ENCODE measurements at regions not wholly inside any gene's neighbourhood (a gene's known extent, or its start where the extent isn't known, plus 50 kb on each side); places are given as distances from the start of the nearest gene placed in this dataset.
"Not testable (repeated sequence)": the region's sequence is repeated elsewhere in the genome, so short reads cannot be mapped to it uniquely, and the experiment has no call there.

DNA sequence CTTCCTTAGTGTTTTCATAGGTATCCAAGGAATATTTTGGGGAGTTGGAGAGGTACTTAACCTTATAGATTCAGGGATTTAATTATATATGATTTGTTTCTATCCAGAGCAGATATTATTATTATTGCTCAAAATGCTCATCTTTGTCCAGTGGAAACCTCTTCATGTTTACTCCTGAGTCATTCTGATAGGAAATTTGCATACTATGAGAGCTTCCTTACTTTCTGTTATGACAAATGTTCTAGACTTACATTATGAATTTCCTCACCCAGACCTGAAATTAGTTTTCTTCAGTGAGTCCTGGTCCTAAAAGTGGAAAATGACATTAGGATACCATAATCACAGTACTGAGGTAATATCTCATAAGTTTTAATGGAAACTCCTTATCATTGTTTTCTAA, 57.5 kb upstream of the PLPPR5 start:
- DNase-seq (ENCODE audit: low read depth), result no peak

DNA sequence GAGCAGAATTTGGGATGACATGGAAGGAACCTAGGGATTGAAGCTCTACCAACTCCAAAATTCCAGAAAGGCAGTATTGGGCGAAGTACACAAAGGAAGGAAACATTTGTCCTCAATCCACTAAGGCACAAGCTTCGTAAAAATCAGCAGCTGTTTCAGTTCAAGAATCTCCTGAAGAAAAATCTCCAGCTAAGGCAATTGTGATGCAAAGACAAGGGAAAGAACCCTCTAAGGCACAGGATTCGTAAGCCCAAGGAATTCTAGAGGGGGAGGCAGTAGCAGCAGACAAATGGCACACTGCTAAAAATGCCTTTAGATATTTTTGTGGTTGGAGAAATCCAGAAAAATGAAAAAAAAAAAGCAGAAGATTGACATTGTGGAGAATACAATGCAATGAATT, 64.5 kb upstream of the PLPPR5 start:
- no peak for DNase-seq (ENCODE audit: low read depth)

GRCh38 chr1:99078529-99078928, 73.9 kb upstream of the PLPPR5 start:
- not testable (repeated sequence) for DNase-seq (ENCODE audit: low read depth)

DNA sequence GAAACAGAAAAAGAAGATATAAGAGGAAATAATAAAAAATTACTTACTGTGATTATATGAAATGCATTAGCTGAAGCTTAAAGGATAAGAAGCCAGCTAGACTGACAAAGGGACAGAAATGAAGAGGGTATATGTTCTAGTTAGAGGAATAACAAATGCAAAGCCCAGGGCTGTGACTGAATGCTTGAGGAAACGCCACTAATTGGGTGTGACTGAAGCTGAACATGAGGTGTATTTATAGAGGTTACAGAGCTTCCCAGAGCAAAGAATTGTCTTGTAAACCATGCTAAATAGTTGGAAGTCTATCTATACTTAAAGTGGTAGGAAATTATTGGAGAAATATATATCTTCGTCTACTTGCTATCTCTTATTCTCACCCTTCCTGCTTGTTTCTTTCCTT, 77.7 kb upstream of the PLPPR5 start:
- no peak for DNase-seq (ENCODE audit: low read depth)

- DNase-seq (ENCODE audit: low read depth), result no peak
Measured at GRCh38 chr1:99083338-99083737, 78.7 kb upstream of the PLPPR5 start.

- no peak for DNase-seq (ENCODE audit: low read depth)
Measured at GRCh38 chr1:99084562-99084961, 79.9 kb upstream of the PLPPR5 start.

- DNase-seq (ENCODE audit: low read depth), result no peak
Measured at GRCh38 chr1:99086057-99086456, 81.4 kb upstream of the PLPPR5 start.

DNA sequence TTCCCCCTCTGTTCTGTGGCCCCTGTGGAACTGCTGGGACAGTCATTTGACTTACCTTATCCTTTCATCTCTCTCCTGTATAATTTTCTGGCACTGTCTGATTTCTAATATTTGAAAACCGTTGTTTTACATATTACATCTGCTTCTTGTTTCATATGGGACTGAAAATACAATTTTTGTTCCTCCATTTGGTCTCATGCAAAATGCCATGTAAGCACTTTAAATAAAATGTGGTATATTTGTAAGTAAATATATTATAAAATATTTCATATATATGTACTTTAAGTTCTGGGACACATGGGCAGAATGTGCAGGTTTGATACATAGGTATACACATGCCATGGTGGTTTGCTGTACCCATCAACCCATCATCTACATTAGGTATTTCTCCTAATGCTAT, 93.9 kb upstream of the PLPPR5 start:
- DNase-seq (ENCODE audit: low read depth), result no peak

DNA sequence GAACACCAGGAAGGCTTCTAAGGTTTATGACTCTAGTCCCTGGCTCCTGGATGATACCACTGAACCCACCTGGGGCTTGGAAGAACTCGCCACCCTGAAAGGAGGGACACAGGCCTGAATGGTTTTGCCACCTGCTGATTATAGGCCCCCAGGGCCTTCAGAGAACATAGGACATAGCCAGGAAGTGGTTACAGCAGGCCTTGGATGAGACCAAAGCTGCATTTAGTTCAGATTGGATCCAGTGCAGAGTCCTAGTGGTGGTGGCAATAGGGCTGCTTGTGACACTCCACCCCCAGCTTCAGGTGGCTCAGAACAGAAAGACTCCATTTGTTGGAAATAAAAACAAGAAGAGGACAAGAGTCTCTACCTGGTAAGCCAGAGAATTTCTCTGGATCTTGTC, 101.6 kb upstream of the PLPPR5 start:
- no peak for DNase-seq (ENCODE audit: low read depth)

DNA sequence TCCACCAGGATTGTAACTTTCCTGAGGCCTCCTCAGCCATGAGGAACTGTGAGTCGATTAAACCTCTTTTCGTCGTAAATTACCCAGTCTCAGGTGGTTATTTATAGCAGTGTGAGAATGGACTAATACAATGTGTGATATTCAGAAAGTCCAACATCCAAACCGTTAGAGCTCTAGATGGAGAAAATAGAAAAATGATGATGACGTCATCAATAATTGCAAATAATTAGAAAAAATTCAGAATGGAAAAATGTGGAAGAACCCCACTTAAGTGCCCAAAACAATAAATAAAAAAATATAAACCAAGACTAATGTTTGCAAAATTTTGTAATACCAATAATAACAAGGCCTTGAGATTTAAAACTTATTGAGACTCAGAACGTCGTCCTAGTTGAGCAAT, 103.0 kb upstream of the PLPPR5 start:
- DNase-seq (ENCODE audit: low read depth), result no peak

DNA sequence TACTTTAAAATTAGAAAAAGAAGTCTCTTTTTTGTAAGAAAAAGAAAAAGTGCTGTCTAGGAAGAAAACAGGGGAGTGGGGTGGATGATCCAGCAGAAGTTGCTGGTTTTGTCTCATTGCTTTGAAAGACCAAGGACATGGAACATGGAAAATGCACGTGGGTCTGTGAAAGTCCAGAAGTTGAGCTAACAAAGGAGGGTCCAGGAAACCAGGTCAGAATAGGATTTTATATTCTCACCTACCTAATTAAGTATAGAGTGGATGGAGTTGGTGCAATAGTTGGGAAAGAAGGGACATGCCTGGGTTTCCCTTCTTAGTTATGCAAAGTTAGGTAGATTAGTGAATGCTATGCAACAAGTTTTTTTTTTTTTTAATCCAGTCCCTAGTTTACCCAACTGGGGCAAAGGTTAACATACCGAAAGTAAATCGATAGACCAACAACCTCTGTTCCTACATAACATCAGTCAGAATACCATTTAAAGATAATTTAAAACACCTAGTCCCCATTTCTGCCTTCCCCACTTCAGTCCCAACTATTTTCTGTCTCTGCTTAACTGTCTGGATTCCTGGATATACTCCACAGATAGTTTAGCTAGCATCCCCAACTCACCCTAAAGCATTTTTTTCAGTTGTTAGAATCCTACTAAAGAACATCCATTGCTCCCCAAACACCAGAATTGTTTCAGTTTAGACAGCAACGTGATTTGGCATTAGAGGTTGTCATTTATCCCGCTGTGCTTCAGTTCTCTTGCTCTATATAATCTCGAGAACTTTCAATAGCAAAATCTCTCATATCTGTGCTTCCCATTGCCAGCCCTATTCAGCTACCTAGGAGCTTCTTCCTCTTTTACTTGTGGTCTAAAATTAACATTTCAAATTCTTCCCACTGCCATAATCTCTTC, 105.7 kb upstream of the PLPPR5 start:
- no peak for DNase-seq (ENCODE audit: low read depth)

DNA sequence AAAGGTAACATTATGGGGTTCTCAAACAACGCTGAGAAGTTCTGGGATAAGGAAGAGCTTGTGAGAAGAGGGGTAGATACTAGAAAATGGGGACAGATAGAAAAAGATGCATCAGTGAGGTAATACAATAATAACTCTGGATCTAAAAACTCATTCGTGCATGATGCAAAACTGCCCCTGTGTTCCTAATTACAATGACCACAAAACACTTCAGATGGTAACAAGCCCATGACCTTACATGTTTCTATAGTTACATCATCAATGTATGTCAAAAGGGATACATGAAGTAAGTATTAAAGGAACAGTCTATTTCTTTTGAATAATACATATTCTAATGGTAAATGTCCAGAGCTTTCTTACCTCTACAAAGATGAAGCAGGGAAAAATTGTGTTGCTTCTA, 110.6 kb upstream of the PLPPR5 start:
- DNase-seq (ENCODE audit: low read depth), result no peak

- no peak for DNase-seq (ENCODE audit: low read depth)
Measured at GRCh38 chr1:99119188-99119587, 114.5 kb upstream of the PLPPR5 start.

GRCh38 chr1:99122039-99122438, 117.4 kb upstream of the PLPPR5 start:
- DNase-seq (ENCODE audit: low read depth), result no peak

DNA sequence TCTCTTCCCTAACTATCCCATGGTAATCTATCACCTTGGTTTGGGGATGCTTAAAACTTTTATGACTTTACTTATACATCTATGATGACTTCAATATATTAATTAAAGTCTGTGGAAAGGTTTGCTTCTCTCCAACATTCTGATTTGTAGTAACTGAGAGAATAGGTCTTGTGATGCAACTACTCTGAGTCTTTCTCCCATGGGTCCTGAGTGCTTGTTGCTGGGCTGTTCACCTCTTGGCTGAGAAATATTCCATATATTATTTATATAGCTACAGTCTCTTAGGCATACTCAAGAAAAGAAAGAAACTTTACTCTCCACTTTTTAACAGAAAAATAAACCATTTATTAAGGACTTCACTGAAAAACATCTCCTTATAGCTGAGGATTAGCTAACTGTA, 119.3 kb upstream of the PLPPR5 start:
- no peak for DNase-seq (ENCODE audit: low read depth)

DNA sequence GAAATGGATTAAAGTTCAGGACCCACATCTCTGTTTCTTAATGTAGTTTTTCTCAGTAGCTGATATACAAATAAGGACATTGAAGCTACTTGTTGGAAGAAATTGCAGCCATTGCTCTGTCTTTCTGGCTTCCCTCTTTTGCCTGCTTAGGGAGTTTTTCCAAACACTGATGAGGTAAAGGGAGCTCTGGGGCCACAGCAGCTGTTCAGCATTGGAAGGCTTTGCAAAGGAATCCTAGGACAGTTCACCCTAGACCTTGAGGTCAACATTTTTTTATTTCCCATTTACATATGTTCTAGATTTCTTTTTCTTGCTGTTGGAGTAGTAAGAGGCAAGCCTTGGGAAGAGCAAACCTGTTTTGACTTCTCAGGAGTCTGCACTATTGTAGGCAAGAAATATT, 126.9 kb upstream of the PLPPR5 start:
- DNase-seq (ENCODE audit: low read depth), result no peak

DNA sequence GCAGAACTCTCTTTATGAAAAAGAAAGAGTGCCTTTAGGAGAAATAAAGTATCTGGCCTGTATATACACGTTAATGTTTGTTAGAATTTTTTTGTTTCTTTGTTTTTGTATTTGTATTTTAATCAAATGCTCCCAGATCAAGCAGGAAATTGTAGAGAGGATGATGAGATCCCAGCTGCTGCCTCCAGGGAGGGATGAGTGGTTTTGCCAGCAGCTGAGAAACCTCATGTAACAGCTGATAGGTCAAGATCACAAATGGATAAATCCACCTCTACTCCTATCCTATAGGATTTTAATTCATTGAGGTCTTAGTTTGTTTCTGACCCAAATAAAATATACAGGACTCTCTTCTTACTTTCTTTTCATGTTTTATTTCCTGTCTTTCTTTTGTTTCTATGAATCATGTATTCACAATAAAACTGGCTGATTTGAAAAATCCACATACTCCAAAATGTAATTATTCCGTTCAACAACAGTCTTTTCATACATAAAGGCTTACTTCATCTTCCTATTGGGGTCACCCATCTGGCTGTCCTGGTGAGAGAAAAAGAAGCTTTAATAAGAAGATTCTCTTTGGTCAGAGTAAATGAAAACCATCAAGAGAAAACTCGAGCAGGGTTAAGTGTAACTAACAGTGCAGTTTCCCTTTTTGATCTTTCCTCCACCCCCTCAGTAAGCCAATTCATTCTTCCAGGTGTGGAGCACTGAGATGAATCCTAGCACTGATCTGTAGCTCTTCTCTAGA, 129.3 kb upstream of the PLPPR5 start:
- peak; percentile 1 for DNase-seq (ENCODE audit: low read depth)

GRCh38 chr1:99137554-99138206, 126.6 kb upstream of the PLPPR4 start:
- DNase-seq (ENCODE audit: low read depth), result no peak

GRCh38 chr1:99139876-99140275, 124.4 kb upstream of the PLPPR4 start:
- no peak for DNase-seq (ENCODE audit: low read depth)

- no peak for DNase-seq (ENCODE audit: low read depth)
Measured at GRCh38 chr1:99146129-99146848, 118.0 kb upstream of the PLPPR4 start.

GRCh38 chr1:99149952-99150351, 114.3 kb upstream of the PLPPR4 start:
- DNase-seq (ENCODE audit: low read depth), result no peak

DNA sequence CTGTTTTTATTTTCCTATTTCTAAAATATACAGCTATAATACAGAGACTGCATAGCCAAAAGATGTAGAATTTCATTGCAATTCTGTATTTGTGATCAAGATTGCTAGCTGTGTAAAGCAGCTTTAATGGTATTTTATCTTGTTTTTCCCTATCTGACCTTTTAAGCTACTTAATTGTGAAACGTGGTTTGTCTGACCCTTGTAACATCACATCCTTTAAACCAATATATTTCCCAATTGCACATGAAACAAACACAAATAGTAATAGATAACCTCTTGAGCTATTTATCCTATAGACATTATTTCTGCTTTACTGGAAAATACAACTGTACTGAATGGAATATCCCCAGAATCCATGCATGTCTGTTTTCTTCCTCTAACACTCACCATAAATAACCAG, 112.2 kb upstream of the PLPPR4 start:
- no peak for DNase-seq (ENCODE audit: low read depth)

Data from RPMI7951 (cell line).